ENCODE measurements at regions not wholly inside any gene's neighbourhood (a gene's known extent, or its start where the extent isn't known, plus 50 kb on each side); places are given as distances from the start of the nearest gene placed in this dataset.

DNA sequence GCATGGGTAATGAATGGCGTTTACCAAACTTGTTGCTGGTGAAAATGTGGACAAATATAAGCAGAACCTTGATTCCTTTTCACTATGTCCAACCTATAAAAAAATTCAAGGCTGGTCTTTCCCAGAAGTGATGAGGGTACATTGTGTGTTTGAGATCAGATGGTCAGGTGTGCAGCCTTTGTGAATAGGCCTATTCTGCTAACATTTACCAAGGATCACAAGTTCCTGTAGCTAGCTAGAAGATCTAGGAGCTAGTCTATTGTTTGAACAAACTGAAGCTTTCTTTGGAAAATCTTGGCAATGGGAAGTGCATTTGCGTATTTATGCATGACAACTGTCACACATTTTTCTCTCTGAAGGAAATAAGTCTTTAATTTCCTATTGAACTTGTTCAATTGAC is 489.6 kb downstream of the KLF5 start:
- Histone ChIP-seq H2BK5ac (ENCODE audit: low read depth, low read length, poor library complexity, severe bottlenecking) (no peak overlapping the region), H3K9ac (ENCODE audit: low read depth, low read length) (no peak overlapping the region), H3K27me3 (ENCODE audit: control insufficient read depth, insufficient read depth, low read length) (peaks cover 5% of the 10 kb centered on the region), H3K4me3 (ENCODE audit: insufficient read depth, low read depth, low read length) (no peak overlapping the region), H4K91ac (ENCODE audit: insufficient read depth, low read depth, low read length) (no peak overlapping the region), H3K4me2 (ENCODE audit: low read depth, low read length) (no peak overlapping the region), H4K8ac (ENCODE audit: low read depth in 2 of 2, low read length in 2 of 2) (no peak overlapping the region), H3K36me3 (ENCODE audit: control insufficient read depth, insufficient read depth, low read length) (no peaks in the 10 kb centered on the region), H3K4ac (ENCODE audit: low read depth, low read length) (no peak overlapping the region), H3K9me3 (ENCODE audit: control insufficient read depth, insufficient read depth, low read length) (no peaks in the 10 kb centered on the region), H2AFZ (replicated peaks; ENCODE audit: low read length, poor library complexity) (no peak overlapping the region), H3K56ac (ENCODE audit: extremely low read depth, insufficient read depth, low read length) (no peak overlapping the region), H3K9me1 (ENCODE audit: insufficient read depth, low read length) (no peaks in the 10 kb centered on the region), H2BK15ac (ENCODE audit: low read depth, low read length) (no peak overlapping the region), H3K79me1 (ENCODE audit: low read depth in 1 of 2, low read length in 2 of 2) (no peaks in the 10 kb centered on the region), H2AK9ac (replicated peaks; ENCODE audit: low read depth, low read length, poor library complexity) (no peak overlapping the region), H3K27ac (ENCODE audit: insufficient read depth, low read length) (no peak overlapping the region), H3K18ac (ENCODE audit: low read depth, low read length) (no peak overlapping the region), H4K20me1 (ENCODE audit: insufficient read depth, low read length) (no peaks in the 10 kb centered on the region), H4K5ac (ENCODE audit: low read depth, low read length) (no peak overlapping the region), H3K4me1 (ENCODE audit: control insufficient read depth, insufficient read depth, low read length) (no peaks in the 10 kb centered on the region), H3K23ac (ENCODE audit: low read depth, low read length) (no peak overlapping the region), H2BK120ac (ENCODE audit: low read depth, low read length) (no peak overlapping the region), H2AK5ac (ENCODE audit: low read depth, low read length) (no peak overlapping the region), H2BK20ac (ENCODE audit: low read depth, low read length) (no peak overlapping the region), H3K14ac (replicated peaks; ENCODE audit: low read depth, low read length) (no peak overlapping the region)
- BruUV-seq (replicated peaks) = no TSS peak
- dilution Hi-C loops (cut with HindIII; ENCODE audit: low sequenced_read_pairs, unreplicated experiment) = no loop called here
- intact Hi-C loops (cut with micrococcal nuclease) = no loop called here
- ATAC-seq (ENCODE audit: low read depth) = no peak
- ChIA-PET CTCF (no interaction called here), POLR2A (ENCODE audit: unreplicated experiment) (no interaction called here)
- in situ Hi-C loops (cut with MboI; ENCODE audit: low sequenced_read_pairs) = no loop called here
- no peak for TF ChIP-seq POLR2A (IDR thresholded peaks at IDR 0.05; ENCODE audit: low read depth, low read length)
- TF ChIP-seq, protein P1, sequence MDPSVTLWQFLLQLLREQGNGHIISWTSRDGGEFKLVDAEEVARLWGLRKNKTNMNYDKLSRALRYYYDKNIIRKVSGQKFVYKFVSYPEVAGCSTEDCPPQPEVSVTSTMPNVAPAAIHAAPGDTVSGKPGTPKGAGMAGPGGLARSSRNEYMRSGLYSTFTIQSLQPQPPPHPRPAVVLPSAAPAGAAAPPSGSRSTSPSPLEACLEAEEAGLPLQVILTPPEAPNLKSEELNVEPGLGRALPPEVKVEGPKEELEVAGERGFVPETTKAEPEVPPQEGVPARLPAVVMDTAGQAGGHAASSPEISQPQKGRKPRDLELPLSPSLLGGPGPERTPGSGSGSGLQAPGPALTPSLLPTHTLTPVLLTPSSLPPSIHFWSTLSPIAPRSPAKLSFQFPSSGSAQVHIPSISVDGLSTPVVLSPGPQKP (IDR thresholded peaks at IDR 0.05; ENCODE audit: borderline replicate concordance, low read depth, low read length) = no peak
- TF ChIP-seq MAZ (IDR thresholded peaks at IDR 0.05; ENCODE audit: borderline replicate concordance, low read depth, low read length) = no peak
- TF ChIP-seq, protein P2, sequence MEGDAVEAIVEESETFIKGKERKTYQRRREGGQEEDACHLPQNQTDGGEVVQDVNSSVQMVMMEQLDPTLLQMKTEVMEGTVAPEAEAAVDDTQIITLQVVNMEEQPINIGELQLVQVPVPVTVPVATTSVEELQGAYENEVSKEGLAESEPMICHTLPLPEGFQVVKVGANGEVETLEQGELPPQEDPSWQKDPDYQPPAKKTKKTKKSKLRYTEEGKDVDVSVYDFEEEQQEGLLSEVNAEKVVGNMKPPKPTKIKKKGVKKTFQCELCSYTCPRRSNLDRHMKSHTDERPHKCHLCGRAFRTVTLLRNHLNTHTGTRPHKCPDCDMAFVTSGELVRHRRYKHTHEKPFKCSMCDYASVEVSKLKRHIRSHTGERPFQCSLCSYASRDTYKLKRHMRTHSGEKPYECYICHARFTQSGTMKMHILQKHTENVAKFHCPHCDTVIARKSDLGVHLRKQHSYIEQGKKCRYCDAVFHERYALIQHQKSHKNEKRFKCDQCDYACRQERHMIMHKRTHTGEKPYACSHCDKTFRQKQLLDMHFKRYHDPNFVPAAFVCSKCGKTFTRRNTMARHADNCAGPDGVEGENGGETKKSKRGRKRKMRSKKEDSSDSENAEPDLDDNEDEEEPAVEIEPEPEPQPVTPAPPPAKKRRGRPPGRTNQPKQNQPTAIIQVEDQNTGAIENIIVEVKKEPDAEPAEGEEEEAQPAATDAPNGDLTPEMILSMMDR (conservative IDR thresholded peaks at IDR 0.05; ENCODE audit: low read depth, low read length) = no peak
- TF ChIP-seq, protein P3, sequence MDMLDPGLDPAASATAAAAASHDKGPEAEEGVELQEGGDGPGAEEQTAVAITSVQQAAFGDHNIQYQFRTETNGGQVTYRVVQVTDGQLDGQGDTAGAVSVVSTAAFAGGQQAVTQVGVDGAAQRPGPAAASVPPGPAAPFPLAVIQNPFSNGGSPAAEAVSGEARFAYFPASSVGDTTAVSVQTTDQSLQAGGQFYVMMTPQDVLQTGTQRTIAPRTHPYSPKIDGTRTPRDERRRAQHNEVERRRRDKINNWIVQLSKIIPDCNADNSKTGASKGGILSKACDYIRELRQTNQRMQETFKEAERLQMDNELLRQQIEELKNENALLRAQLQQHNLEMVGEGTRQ (IDR thresholded peaks at IDR 0.05; ENCODE audit: low read depth, low read length) = no peak
- TF ChIP-seq RAD21 (IDR thresholded peaks at IDR 0.05; ENCODE audit: low read length) = no peak
- TF ChIP-seq CHD1 (IDR thresholded peaks at IDR 0.05; ENCODE audit: low read depth, low read length) = no peak
- no peak for TF ChIP-seq BHLHE40 (IDR thresholded peaks at IDR 0.05; ENCODE audit: low read depth, low read length)
- TF ChIP-seq MXI1 (IDR thresholded peaks at IDR 0.05; ENCODE audit: borderline replicate concordance, low read depth, low read length) = no peak
- TF ChIP-seq MAFK (IDR thresholded peaks at IDR 0.05; ENCODE audit: low read depth, low read length) = no peak
- TF ChIP-seq SMC3 (IDR thresholded peaks at IDR 0.05; ENCODE audit: low read depth, low read length) = no peak
- TF ChIP-seq RFX5 (IDR thresholded peaks at IDR 0.05; ENCODE audit: low read depth, low read length) = no peak
- no peak for TF ChIP-seq RCOR1 (IDR thresholded peaks at IDR 0.05; ENCODE audit: insufficient replicate concordance, low read length)
- TF ChIP-seq NFE2L2 (IDR thresholded peaks at IDR 0.05; ENCODE audit: low read depth, low read length) = no peak
- TF ChIP-seq FOS (IDR thresholded peaks at IDR 0.05; ENCODE audit: low read depth, low read length) = no peak
- TF ChIP-seq CEBPB (IDR thresholded peaks at IDR 0.05; ENCODE audit: low read depth, low read length) = no peak
- DNase-seq = no peak
- WGBS, 2 experiments (ENCODE audit: extremely low coverage in 2 of 2, insufficient read length in 1 of 2) = no CpG with 5 or more reads among the region's 2 CpGs
